DND-41 (cell line): ENCODE measurements at regions not wholly inside any gene's neighbourhood (a gene's known extent, or its start where the extent isn't known, plus 50 kb on each side); places are given as distances from the start of the nearest gene placed in this dataset.

Source experiments
- ATAC-seq: fragments of 200-7000 bp; cut with Tn5 transposase; 3 replicates; pipeline ENCODE4 v1.9.1; 2021; ENCODE audit warnings: low read depth; ENCODE audit not compliant: insufficient read depth
- DNase-seq: peaks from one replicate; pipeline ENCODE4 v3.0.0-alpha.2; 2020
- H2AFZ ChIP-seq: 2 replicates; pipeline ENCODE4 v1.6.0; 2012; ENCODE audit warnings: low read depth, low read length
- H3K27ac ChIP-seq: 2 replicates; pipeline ENCODE4 v1.5.1; 2012; ENCODE audit warnings: low read length, inconsistent platforms
- H3K27me3 ChIP-seq: fragments of 200-600 bp; sonication (generic); 2 replicates; pipeline ENCODE4 v1.6.0; 2012; ENCODE audit warnings: low read length, mild to moderate bottlenecking, inconsistent platforms; ENCODE audit not compliant: insufficient read depth, poor library complexity
- H3K36me3 ChIP-seq: 2 replicates; pipeline ENCODE4 v1.5.1; 2012; ENCODE audit warnings: low read length, inconsistent platforms; ENCODE audit not compliant: insufficient read depth
- H3K4me1 ChIP-seq: 2 replicates; pipeline ENCODE4 v1.5.1; 2012; ENCODE audit warnings: mild to moderate bottlenecking, low read length; ENCODE audit not compliant: insufficient read depth
- H3K4me2 ChIP-seq: 2 replicates; pipeline ENCODE4 v1.6.0; 2012; ENCODE audit warnings: mild to moderate bottlenecking, moderate library complexity, low read length, inconsistent platforms; ENCODE audit not compliant: insufficient read depth
- H3K4me3 ChIP-seq, 2 experiments: fragments of 200-600 bp in 1 of 2; shearing (Covaris generic) in 1 of 2; 2 replicates each; pipeline ENCODE4 v1.5.1; 2012 to 2016; ENCODE audit warnings: inconsistent platforms in 2 of 2, low read length in 2 of 2, mild to moderate bottlenecking in 2 of 2, low read depth in 1 of 2, moderate library complexity in 1 of 2
- H3K79me2 ChIP-seq: 2 replicates; pipeline ENCODE4 v1.6.0; 2012; ENCODE audit warnings: low read length, inconsistent platforms; ENCODE audit not compliant: insufficient read depth
- H3K9ac ChIP-seq: 2 replicates; pipeline ENCODE4 v1.6.0; 2012; ENCODE audit warnings: low read depth, mild to moderate bottlenecking, inconsistent platforms, low read length, moderate library complexity
- H3K9me3 ChIP-seq: 2 replicates; pipeline ENCODE4 v1.5.1; 2012; ENCODE audit warnings: low read length, moderate library complexity, mild to moderate bottlenecking, inconsistent platforms; ENCODE audit not compliant: insufficient read depth, severe bottlenecking
- H4K20me1 ChIP-seq: 2 replicates; pipeline ENCODE4 v1.6.0; 2012; ENCODE audit warnings: low read length; ENCODE audit not compliant: insufficient read depth
- CTCF ChIP-seq: IDR thresholded peaks from 2 replicates; pipeline ENCODE4 v1.5.1; 2012; ENCODE audit warnings: borderline replicate concordance, low read length, moderate library complexity, mild to moderate bottlenecking; ENCODE audit not compliant: poor library complexity, severe bottlenecking; ENCODE audit errors: extremely low read depth
- EZH2 ChIP-seq: IDR thresholded peaks from 3 replicates; pipeline ENCODE4 v1.6.1; 2012; ENCODE audit warnings: borderline replicate concordance, low read depth, mild to moderate bottlenecking, moderate library complexity, low read length, inconsistent platforms; ENCODE audit not compliant: severe bottlenecking

GRCh38 chr1:229871078-229871676 lies 195.9 kb upstream of the GALNT2 start:
- no peak overlapping the region for H2AFZ ChIP-seq
- TF ChIP-seq CTCF = no peak
- TF ChIP-seq EZH2 = no peak
- no peaks in the 10 kb centered on the region for H4K20me1 ChIP-seq
- H3K27me3 ChIP-seq = no peaks in the 10 kb centered on the region
- no peaks in the 10 kb centered on the region for H3K9me3 ChIP-seq
- no peaks in the 10 kb centered on the region for H3K79me2 ChIP-seq
- ATAC-seq = no peak
- no peak overlapping the region for H3K9ac ChIP-seq
- no peak overlapping the region for H3K4me2 ChIP-seq
- no peak for DNase-seq
- H3K36me3 ChIP-seq = no peaks in the 10 kb centered on the region
- H3K4me1 ChIP-seq = no peaks in the 10 kb centered on the region
- H3K27ac ChIP-seq = no peak overlapping the region
- no peak overlapping the region for H3K4me3 ChIP-seq

GRCh38 chr1:229874136-229874535 lies 192.9 kb upstream of the GALNT2 start:
- H3K4me1 ChIP-seq = no peaks in the 10 kb centered on the region
- H2AFZ ChIP-seq = no peak overlapping the region
- H4K20me1 ChIP-seq = no peaks in the 10 kb centered on the region
- no peak overlapping the region for H3K27ac ChIP-seq
- H3K4me3 ChIP-seq = no peak overlapping the region
- H3K9me3 ChIP-seq = no peaks in the 10 kb centered on the region
- H3K4me2 ChIP-seq = no peak overlapping the region
- H3K27me3 ChIP-seq = no peaks in the 10 kb centered on the region
- ATAC-seq (no peak), DNase-seq (no peak)
- H3K36me3 ChIP-seq = no peaks in the 10 kb centered on the region
- no peak for TF ChIP-seq EZH2
- TF ChIP-seq CTCF = no peak
- H3K9ac ChIP-seq = no peak overlapping the region
- no peaks in the 10 kb centered on the region for H3K79me2 ChIP-seq

DNA sequence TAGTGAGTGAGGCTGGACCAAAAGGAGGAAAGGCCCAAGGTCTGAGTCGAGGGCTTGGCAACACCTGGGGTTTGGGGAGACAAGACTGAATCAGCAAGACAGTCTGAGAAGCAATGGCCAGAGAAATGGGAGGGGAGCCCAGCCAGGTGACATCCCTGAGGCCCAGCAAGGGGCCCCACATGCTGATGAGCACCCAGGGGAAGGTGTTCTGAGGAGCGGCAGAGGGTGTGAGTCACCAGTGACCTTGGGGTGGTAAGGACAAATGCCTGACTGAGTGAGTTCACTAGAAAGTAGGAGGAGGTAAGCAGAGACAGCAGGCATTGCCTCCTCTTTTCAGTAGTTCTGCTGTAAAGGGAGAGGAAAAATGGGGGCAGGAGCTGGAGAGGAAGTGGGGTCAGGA lies 192.4 kb upstream of the GALNT2 start:
- Histone ChIP-seq H3K4me3 (no peak overlapping the region), H3K27ac (no peak overlapping the region), H3K4me2 (no peak overlapping the region), H4K20me1 (no peaks in the 10 kb centered on the region), H3K27me3 (no peaks in the 10 kb centered on the region), H2AFZ (no peak overlapping the region), H3K9ac (no peak overlapping the region), H3K79me2 (no peaks in the 10 kb centered on the region), H3K9me3 (no peaks in the 10 kb centered on the region), H3K36me3 (no peaks in the 10 kb centered on the region), H3K4me1 (no peaks in the 10 kb centered on the region)
- DNase-seq (no peak), ATAC-seq (no peak)
- no peak for TF ChIP-seq EZH2
- TF ChIP-seq CTCF = no peak

- no peak overlapping the region for H3K4me2 ChIP-seq
- H3K36me3 ChIP-seq = no peaks in the 10 kb centered on the region
- no peaks in the 10 kb centered on the region for H3K4me1 ChIP-seq
- ATAC-seq = no peak
- no peaks in the 10 kb centered on the region for H3K79me2 ChIP-seq
- H3K9ac ChIP-seq = no peak overlapping the region
- H3K9me3 ChIP-seq = no peaks in the 10 kb centered on the region
- no peak overlapping the region for H3K27ac ChIP-seq
- H3K27me3 ChIP-seq = no peaks in the 10 kb centered on the region
- DNase-seq = no peak
- no peak overlapping the region for H3K4me3 ChIP-seq
- no peaks in the 10 kb centered on the region for H4K20me1 ChIP-seq
- H2AFZ ChIP-seq = no peak overlapping the region
- no peak for TF ChIP-seq CTCF
- TF ChIP-seq EZH2 = no peak
These were observed 192.0 kb upstream of the GALNT2 start for GRCh38 chr1:229875086-229875485.
